Kidney glomerular epithelial cell (primary cell): ENCODE measurements at regions not wholly inside any gene's neighbourhood (a gene's known extent, or its start where the extent isn't known, plus 50 kb on each side); places are given as distances from the start of the nearest gene placed in this dataset.
"Not testable (repeated sequence)": the region's sequence is repeated elsewhere in the genome, so short reads cannot be mapped to it uniquely, and the experiment has no call there.

ENCODE experiments used
- DNase-seq: peaks from one replicate; lab custom pipeline; 2025; lab: John Stamatoyannopoulos, UW

- DNase-seq, result no peak
These were observed 325.1 kb downstream of the SOX4 start for GRCh38 chr6:21918666-21919065.

GRCh38 chr6:21922086-21922485, 328.5 kb downstream of the SOX4 start:
- DNase-seq, result peak; percentile 76

GRCh38 chr6:21924002-21924401, 330.5 kb downstream of the SOX4 start:
- DNase-seq, result no peak

GRCh38 chr6:21928827-21929226, 335.3 kb downstream of the SOX4 start:
- DNase-seq, result no peak

- no peak for DNase-seq
These were observed 338.2 kb downstream of the SOX4 start for GRCh38 chr6:21931641-21932335.

- DNase-seq, result no peak
These were observed 339.8 kb downstream of the SOX4 start for GRCh38 chr6:21933351-21933750.

GRCh38 chr6:21935142-21935541, 341.6 kb downstream of the SOX4 start:
- no peak for DNase-seq

- peak; percentile 60 for DNase-seq
These were observed 342.0 kb downstream of the SOX4 start for GRCh38 chr6:21935561-21936028.

GRCh38 chr6:21937466-21937865, 343.9 kb downstream of the SOX4 start:
- no peak for DNase-seq

- DNase-seq, result not testable (repeated sequence)
These were observed 345.5 kb downstream of the SOX4 start for GRCh38 chr6:21939066-21939465.

GRCh38 chr6:21941926-21942325, 348.4 kb downstream of the SOX4 start:
- DNase-seq, result no peak

- DNase-seq, result peak; percentile 75
These were observed 349.3 kb downstream of the SOX4 start for GRCh38 chr6:21942897-21943296.

GRCh38 chr6:21946298-21946783, 350.5 kb downstream of the PRL start:
- peak; percentile 98 for DNase-seq

- DNase-seq, result not testable (repeated sequence)
These were observed 349.6 kb downstream of the PRL start for GRCh38 chr6:21947227-21947626.

GRCh38 chr6:21947731-21948386, 349.0 kb downstream of the PRL start:
- peak; percentile 60 for DNase-seq

- peak; percentile 78 for DNase-seq
These were observed 347.5 kb downstream of the PRL start for GRCh38 chr6:21949211-21949801.

GRCh38 chr6:21952367-21952766, 344.5 kb downstream of the PRL start:
- no peak for DNase-seq

GRCh38 chr6:21953831-21954801, 342.7 kb downstream of the PRL start:
- peak; percentile 45 for DNase-seq

- no peak for DNase-seq
These were observed 341.7 kb downstream of the PRL start for GRCh38 chr6:21955053-21955595.

- no peak for DNase-seq
These were observed 340.9 kb downstream of the PRL start for GRCh38 chr6:21955951-21956350.

GRCh38 chr6:21958428-21958827, 338.4 kb downstream of the PRL start:
- DNase-seq, result no peak

- DNase-seq, result no peak
These were observed 335.6 kb downstream of the PRL start for GRCh38 chr6:21961226-21961625.
